Heart left ventricle (tissue), 13 donors: ENCODE measurements at regions not wholly inside any gene's neighbourhood (a gene's known extent, or its start where the extent isn't known, plus 50 kb on each side); places are given as distances from the start of the nearest gene placed in this dataset.

Source experiments
- CTCF ChIP-seq, 12 donors: fragments of 200-600 bp; sonication (generic) in 4 of 12; IDR thresholded peaks; one replicate each; pipeline versions ENCODE4 v1.5.0 to v1.8.0; 2018 to 2022; ENCODE audit warnings: antibody characterized with exemption in 12 of 12, mild to moderate bottlenecking in 5 of 12
- POLR2A ChIP-seq, 2 donors: fragments of 450-650 bp; IDR thresholded peaks; one replicate each; pipeline ENCODE4 v1.6.1; 2017; ENCODE audit warnings: antibody characterized with exemption in 2 of 2, mild to moderate bottlenecking in 2 of 2, moderate library complexity in 2 of 2
- donor health status: ischemic (EF 13 %, LVEDD 7.1; RV severe dilation, severe dysfunction).
- donor health status: DM: no; HTN: yes; CAD: no.
- donor health status: DM: no; HTN: no; CAD: no.
- donor health status: ischemic (EF 25% LVEDD 6.9; RV normal size, moderate dysfunction).
- donor health status: ischemic (EF 25% LVEDD 5.7; RV mildly dilated, moderate dysfunction).
- donor health status: ischemic (EF 35%, LVEDD 5.7; RV mildly dilated, moderate dysfunction).
- donor health status: nonischemic (EF 11% LVEDD 7.7; RV severe dilation, severe dysfunction).
- donor health status: DM: yes; HTN: yes; CAD: no.
- donor health status: PGD.
- donor health status: ischemic (EF 29% LVEDD 5.4; RV normal size, mild dysfunction).
- donor health status: nonischemic (EF 23%, LVEDD 6.1; RV moderate dilation, normal function).

GRCh38 chr1:239922778-239923522, 168.7 kb upstream of the FMN2 start:
- TF ChIP-seq POLR2A (IDR thresholded peaks at IDR 0.05) (no peak), CTCF (IDR thresholded peaks at IDR 0.05) (no peak)
